Endothelial cell of umbilical vein (primary cell): ENCODE measurements at regions not wholly inside any gene's neighbourhood (a gene's known extent, or its start where the extent isn't known, plus 50 kb on each side); places are given as distances from the start of the nearest gene placed in this dataset.

ENCODE experiments used
- CTCF ChIP-seq, 2 donors: IDR thresholded peaks; 1 replicate in 1 of 2; 2 replicates in 1 of 2; pipeline ENCODE4 v1.5.1; 2011; ENCODE audit warnings: low read length in 2 of 2, mild to moderate bottlenecking in 2 of 2, moderate library complexity in 2 of 2, control low read depth in 1 of 2, inconsistent platforms in 1 of 2, low read depth in 1 of 2; ENCODE audit not compliant: insufficient read depth in 1 of 2; ENCODE audit errors: extremely low read depth in 1 of 2
- EZH2 ChIP-seq: IDR thresholded peaks from 2 replicates; pipeline ENCODE4 v1.6.1; 2012; ENCODE audit warnings: borderline replicate concordance, low read depth, mild to moderate bottlenecking, moderate library complexity, low read length, inconsistent platforms; ENCODE audit not compliant: severe bottlenecking

GRCh38 chr13:32894589-32895001, 121.6 kb upstream of the KL start:
- TF ChIP-seq CTCF (IDR thresholded peaks at IDR 0.05; ENCODE audit: extremely low read depth in 1 of 2, insufficient read depth in 1 of 2, low read depth in 1 of 2, low read length in 2 of 2) (no peak), EZH2 (no peak)
